ENCODE measurements at regions not wholly inside any gene's neighbourhood (a gene's known extent, or its start where the extent isn't known, plus 50 kb on each side); places are given as distances from the start of the nearest gene placed in this dataset.

DNA sequence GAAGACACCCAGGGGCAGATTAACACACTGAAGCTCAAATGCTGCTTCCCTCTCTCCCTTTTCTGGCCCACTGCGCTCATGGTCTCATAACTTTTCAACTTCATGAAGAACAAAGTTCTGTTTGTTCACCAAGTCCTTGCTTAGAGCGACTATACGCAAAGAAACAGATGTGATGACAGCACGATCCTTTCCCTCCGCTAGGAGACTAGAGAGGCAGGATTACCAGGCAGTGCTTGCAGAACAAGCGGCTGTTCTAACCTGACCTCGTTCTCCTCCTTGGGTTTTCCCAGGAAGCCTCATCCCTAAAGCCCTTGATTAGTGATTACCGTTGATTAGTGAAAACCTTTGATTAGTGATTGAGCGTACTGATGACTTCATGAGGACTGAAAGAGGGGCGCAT lies 649.9 kb downstream of the IRX1 start:
- no peak for TF ChIP-seq JUND (IDR thresholded peaks at IDR 0.05; ENCODE audit: low read depth)
- no peak for DNase-seq (ENCODE audit: low read depth in 1 of 2, low spot score in 1 of 2)
- in situ Hi-C loops (cut with HindIII; ENCODE audit: low pct_unique_long_range_greater_than_20kb, low sequenced_read_pairs) = no loop called here

DNA sequence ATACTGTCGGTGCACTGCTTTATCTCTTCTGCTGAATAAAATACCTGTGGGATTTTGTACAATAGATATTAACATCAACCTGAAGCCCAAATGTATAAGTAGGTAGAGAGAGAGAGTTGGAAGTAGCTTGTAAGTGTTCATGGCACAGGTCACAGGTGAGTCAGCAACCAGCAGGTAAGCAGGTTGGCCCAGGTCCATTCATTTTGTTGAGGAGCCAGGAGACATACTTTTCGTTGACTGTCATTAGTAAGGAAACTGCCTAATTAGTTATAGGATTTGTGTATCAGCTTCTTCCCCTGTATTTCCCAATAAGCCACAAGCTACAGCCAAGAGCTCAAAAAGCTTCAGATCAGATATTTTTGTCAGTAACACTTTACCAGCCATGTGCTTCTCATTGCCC lies 650.8 kb downstream of the IRX1 start:
- no peak for TF ChIP-seq JUND (IDR thresholded peaks at IDR 0.05; ENCODE audit: low read depth)
- in situ Hi-C loops (cut with HindIII; ENCODE audit: low pct_unique_long_range_greater_than_20kb, low sequenced_read_pairs) = no loop called here
- DNase-seq (ENCODE audit: low read depth in 1 of 2, low spot score in 1 of 2) = no peak

DNA sequence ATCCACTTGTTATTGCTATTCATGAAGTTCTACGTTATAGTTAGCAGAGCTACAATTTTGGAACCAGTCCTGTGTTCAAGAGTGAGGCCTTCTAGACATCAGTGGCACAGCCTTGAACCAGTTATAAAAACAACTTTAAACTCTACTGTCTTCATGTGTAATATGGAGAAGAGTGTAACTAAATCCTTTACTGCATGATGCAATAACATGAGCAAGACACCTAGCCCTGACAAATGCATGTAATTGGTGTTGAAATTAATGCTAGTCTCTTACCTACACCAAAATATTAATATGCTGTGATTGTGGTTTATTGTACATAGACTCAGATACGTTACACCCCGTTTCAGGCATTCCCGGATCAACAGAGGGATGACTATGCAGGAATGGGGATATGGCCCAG lies 654.6 kb downstream of the IRX1 start:
- TF ChIP-seq JUND (IDR thresholded peaks at IDR 0.05; ENCODE audit: low read depth) = no peak
- in situ Hi-C loops (cut with HindIII; ENCODE audit: low pct_unique_long_range_greater_than_20kb, low sequenced_read_pairs) = no loop called here
- DNase-seq (ENCODE audit: low read depth in 1 of 2, low spot score in 1 of 2) = no peak

DNA sequence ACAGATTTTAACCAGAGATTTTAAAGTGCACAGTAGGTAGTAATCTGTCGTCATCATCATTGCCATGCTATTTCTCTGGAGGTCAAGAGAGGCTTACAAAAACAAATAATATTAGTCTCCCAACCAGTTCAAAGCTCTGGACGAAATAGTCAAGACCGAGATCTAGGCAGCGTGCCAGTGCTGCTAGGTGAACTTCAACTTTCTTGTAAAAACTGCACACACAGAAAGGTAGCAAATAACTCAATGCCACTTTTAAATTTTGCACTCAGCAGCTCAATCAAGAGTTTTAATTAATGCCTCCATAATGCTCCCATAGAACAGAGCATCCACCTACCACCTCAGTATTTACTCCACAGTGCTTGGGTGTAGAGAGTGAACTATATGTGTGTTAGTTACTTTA lies 656.8 kb downstream of the IRX1 start:
- TF ChIP-seq JUND (IDR thresholded peaks at IDR 0.05; ENCODE audit: low read depth) = no peak
- DNase-seq (ENCODE audit: low read depth in 1 of 2, low spot score in 1 of 2) = no peak
- in situ Hi-C loops (cut with HindIII; ENCODE audit: low pct_unique_long_range_greater_than_20kb, low sequenced_read_pairs) = no loop called here

DNA sequence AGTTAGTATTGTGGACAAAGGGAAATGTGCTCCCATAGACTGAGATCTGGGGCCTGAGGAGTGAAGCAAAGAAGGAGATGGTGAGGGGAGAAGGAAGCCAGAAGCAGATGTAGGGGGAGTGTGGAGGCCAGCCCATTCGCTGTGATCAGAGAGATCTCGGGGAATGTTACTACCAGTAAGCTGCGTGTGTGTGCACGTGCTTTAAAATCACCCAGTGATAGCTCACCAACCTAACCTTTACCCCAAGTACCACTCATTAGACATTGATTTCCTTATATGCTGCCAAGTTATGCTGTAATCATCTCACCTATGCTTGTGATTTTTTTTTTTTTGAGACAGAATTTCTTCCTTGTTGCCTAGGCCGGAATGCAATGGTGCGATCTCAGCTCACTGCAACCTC lies 659.1 kb downstream of the IRX1 start:
- no peak for TF ChIP-seq JUND (IDR thresholded peaks at IDR 0.05; ENCODE audit: low read depth)
- DNase-seq (ENCODE audit: low read depth in 1 of 2, low spot score in 1 of 2) = no peak
- in situ Hi-C loops (cut with HindIII; ENCODE audit: low pct_unique_long_range_greater_than_20kb, low sequenced_read_pairs) = no loop called here

DNA sequence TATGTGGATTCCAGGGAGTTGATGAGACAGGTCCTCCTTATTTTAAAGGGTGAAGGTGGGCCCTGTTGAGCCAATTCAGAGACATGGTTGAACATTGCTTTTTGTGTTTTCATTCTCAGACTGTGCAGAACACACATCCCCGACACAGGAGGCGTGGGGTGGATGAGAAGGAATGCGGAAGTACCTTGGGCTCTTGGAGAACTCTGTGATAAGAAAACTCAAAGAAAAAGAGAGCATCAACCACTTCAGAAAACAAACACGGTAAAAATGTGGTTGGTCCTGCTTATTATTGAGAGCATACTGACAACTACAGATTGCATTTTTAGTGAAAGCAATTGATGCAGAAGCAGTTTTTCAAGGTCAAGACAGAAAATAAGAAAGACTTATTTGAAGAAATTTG lies 659.8 kb downstream of the IRX1 start:
- in situ Hi-C loops (cut with HindIII; ENCODE audit: low pct_unique_long_range_greater_than_20kb, low sequenced_read_pairs) = no loop called here
- TF ChIP-seq JUND (IDR thresholded peaks at IDR 0.05; ENCODE audit: low read depth) = no peak
- no peak for DNase-seq (ENCODE audit: low read depth in 1 of 2, low spot score in 1 of 2)

DNA sequence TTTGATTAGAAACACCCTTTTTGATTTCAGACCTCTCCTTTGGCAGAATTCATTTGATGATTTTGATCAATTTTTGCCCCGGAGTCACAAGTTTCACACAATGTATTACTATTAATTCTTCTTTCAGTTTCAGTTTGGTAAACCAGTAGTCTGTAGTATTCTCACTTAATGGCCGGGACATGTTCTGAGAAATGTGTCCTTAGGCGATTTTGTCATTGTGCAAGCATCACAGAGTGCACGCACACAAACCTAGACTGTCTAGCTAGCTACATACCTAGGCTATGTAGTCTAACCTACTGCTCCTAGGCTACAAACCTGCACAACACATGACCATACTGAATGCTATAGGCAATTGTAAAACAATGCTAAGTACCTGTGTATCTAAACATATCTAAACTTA lies 662.5 kb downstream of the IRX1 start:
- in situ Hi-C loops (cut with HindIII; ENCODE audit: low pct_unique_long_range_greater_than_20kb, low sequenced_read_pairs) = no loop called here
- DNase-seq (ENCODE audit: low read depth in 1 of 2, low spot score in 1 of 2) = peak in 1 of 2 experiments; percentile 40
- TF ChIP-seq JUND (IDR thresholded peaks at IDR 0.05; ENCODE audit: low read depth) = no peak

DNA sequence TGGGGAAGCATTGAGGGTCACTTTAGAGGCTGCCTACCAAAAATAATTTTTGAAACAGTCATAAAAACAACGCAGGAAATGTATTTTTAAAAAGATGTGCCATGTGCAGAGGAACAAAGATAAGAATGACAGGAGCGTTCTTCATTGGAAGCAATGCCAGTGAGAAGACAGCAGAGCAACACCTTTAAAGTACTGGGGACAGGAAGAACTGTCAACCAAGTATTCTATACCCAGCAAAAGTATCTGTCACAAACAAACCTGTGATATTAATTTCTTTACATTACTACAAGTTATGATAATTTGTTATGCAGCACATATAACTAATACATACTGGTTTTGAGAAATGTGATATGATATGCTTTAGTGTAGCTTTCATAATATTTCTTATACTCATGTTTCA lies 675.6 kb downstream of the IRX1 start:
- in situ Hi-C loops (cut with HindIII; ENCODE audit: low pct_unique_long_range_greater_than_20kb, low sequenced_read_pairs) = no loop called here
- no peak for TF ChIP-seq JUND (IDR thresholded peaks at IDR 0.05; ENCODE audit: low read depth)
- no peak for DNase-seq (ENCODE audit: low read depth in 1 of 2, low spot score in 1 of 2)

DNA sequence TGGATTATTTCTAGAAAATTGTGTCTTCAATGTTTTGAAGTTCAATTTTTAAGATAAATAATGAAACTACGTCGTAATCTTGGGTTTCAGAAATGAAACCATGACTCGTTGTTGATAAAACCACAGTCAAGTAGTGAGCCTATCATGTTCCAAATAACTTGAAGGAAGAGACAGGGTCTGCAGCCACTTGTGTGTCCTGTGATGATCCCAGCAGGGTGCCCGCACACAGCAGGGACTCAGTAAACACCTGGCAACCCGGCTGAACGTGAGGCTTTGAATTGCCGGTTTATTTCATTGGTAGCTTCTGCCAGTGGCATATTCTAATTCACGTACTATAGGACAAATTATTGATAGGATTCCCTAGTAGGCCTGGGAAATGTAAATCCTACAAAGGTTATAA lies 679.6 kb downstream of the IRX1 start:
- no peak for TF ChIP-seq JUND (IDR thresholded peaks at IDR 0.05; ENCODE audit: low read depth)
- no peak for DNase-seq (ENCODE audit: low read depth in 1 of 2, low spot score in 1 of 2)
- in situ Hi-C loops (cut with HindIII; ENCODE audit: low pct_unique_long_range_greater_than_20kb, low sequenced_read_pairs) = no loop called here

DNA sequence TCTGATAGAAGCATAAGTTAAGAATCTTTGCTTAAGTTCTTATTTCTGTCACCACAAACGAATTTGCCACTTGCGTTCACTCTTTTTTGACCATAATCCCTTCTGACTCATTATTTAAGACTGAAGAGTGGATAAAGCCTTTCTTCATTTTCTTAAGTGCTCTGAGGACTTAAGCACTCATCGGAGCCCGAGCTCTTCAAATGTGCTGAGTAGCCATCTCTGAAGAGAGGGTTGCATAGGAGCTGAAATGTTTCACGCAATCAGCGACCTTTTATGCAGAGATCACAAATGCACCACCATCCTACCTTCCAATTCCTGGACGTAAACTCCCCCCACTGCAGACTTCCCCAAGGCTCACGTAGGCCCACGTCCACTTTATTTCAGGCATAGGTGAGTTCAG lies 699.2 kb downstream of the IRX1 start:
- in situ Hi-C loops (cut with HindIII; ENCODE audit: low pct_unique_long_range_greater_than_20kb, low sequenced_read_pairs) = no loop called here
- no peak for DNase-seq (ENCODE audit: low read depth in 1 of 2, low spot score in 1 of 2)
- no peak for TF ChIP-seq JUND (IDR thresholded peaks at IDR 0.05; ENCODE audit: low read depth)

DNA sequence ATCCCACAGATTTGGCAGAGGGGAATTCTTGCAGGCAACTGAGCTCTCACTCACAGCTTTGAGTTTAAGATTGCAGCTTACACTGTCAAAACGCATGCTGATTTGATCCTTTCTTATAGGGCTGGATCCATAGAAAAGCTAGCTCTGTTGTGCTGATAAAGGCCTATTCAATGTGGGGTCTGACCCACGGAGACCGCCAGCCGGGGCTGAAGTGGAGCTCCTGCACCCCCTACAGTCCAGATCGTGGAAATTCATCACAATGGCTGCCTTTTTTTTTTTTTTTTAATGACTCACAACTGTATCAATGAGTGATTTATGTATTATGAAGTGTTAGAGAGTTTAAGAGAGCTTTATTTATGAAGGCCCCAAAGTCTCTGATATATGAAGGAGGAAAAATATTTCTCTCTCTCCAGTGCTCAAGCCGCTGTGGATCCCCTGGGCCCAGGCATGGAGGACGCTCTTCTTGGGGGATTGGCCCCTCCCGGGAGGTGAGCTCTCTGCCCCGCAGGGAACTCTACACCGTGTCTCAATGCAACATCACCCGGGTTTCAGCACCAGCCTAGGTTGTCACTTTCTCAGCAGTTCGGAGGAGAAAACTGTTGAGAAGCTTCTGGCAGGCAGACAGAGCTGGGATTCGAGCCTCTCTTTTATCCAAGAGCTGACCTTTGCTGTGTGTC lies 700.2 kb downstream of the IRX1 start:
- in situ Hi-C loops (cut with HindIII; ENCODE audit: low pct_unique_long_range_greater_than_20kb, low sequenced_read_pairs) = no loop called here
- DNase-seq (ENCODE audit: low read depth in 1 of 2, low spot score in 1 of 2) = no peak
- TF ChIP-seq JUND (IDR thresholded peaks at IDR 0.05; ENCODE audit: low read depth) = no peak

DNA sequence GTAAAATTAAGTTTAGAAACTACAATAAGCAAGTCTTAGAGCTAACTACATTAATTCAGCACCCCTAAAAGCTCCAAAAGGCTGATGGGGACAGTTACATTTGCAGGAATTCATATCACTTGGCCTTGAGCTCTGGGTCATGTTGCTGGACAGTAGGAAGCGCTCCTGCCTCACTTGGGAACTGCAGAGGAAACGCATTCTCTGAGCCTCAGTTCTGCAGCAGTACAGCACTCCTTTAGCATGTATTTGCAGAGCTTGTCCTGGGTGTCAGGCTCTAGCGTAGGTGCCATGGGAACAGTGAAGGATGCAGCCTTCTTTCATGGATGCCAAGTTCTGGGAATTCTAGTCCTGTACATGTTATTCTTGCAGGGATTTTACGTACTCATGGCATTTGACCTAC lies 710.4 kb downstream of the IRX1 start:
- no peak for DNase-seq (ENCODE audit: low read depth in 1 of 2, low spot score in 1 of 2)
- in situ Hi-C loops (cut with HindIII; ENCODE audit: low pct_unique_long_range_greater_than_20kb, low sequenced_read_pairs) = no loop called here
- TF ChIP-seq JUND (IDR thresholded peaks at IDR 0.05; ENCODE audit: low read depth) = no peak

DNA sequence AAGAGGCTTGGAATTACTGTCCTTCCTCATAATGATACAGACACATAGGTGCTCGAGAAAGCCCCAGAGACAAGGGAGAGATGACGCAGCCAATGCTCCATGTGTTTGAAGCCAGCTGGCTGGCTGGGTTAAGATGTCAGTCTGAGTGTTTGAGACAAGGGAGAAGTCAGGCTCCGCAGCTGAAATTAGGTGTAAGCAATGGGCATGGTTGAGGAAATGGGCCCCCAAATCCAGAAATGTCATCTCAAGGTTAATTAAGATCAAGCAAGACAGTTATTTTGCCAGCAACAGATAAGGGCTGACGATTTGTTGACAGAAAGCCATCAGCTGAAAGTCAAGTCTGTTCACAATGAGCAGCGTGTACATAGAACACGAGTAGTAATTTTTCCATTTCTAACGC lies 713.4 kb downstream of the IRX1 start:
- no peak for TF ChIP-seq JUND (IDR thresholded peaks at IDR 0.05; ENCODE audit: low read depth)
- in situ Hi-C loops (cut with HindIII; ENCODE audit: low pct_unique_long_range_greater_than_20kb, low sequenced_read_pairs) = no loop called here
- DNase-seq (ENCODE audit: low read depth in 1 of 2, low spot score in 1 of 2) = no peak

DNA sequence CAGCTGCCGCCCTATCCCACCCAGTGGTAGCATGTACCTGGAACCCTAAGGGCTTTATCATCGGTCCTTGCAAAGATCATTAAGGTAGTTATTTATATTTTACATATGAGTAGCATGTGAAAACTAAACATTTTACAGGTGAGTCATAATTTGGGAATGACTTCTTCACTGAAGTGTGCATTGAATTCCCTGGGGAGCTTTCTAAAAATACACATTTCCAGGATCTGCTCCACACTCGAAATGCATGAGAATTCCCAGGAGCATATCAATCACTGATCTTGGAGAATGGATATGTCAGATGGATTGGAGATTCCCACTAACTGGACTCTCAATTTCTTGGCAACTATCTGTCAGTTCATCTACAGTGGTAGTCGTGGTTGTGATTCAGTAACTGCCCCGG lies 717.5 kb downstream of the IRX1 start:
- in situ Hi-C loops (cut with HindIII; ENCODE audit: low pct_unique_long_range_greater_than_20kb, low sequenced_read_pairs) = no loop called here
- no peak for DNase-seq (ENCODE audit: low read depth in 1 of 2, low spot score in 1 of 2)
- no peak for TF ChIP-seq JUND (IDR thresholded peaks at IDR 0.05; ENCODE audit: low read depth)
